H9 (cell line): ENCODE measurements at regions not wholly inside any gene's neighbourhood (a gene's known extent, or its start where the extent isn't known, plus 50 kb on each side); places are given as distances from the start of the nearest gene placed in this dataset.

Experiments used
- DNase-seq: peaks from one replicate; pipeline ENCODE4 v3.0.0-alpha.2; 2017
- H2AFZ ChIP-seq: one replicate; pipeline ENCODE4 v1.6.1; 2013; ENCODE audit warnings: mild to moderate bottlenecking, low read length, control low read depth, moderate library complexity
- H2AK5ac ChIP-seq: 2 replicates; pipeline ENCODE4 v1.6.1; 2013; ENCODE audit warnings: low read length, control low read depth, mixed read lengths; ENCODE audit not compliant: insufficient read length
- H2BK120ac ChIP-seq: one replicate; pipeline ENCODE4 v1.6.1; 2013; ENCODE audit warnings: low read depth, mild to moderate bottlenecking, low read length, control low read depth, inconsistent platforms; ENCODE audit not compliant: poor library complexity, severe bottlenecking
- H2BK12ac ChIP-seq: 2 replicates; pipeline ENCODE4 v1.6.1; 2013; ENCODE audit warnings: low read length, control low read depth, mixed read lengths, low read depth; ENCODE audit not compliant: insufficient read length
- H2BK15ac ChIP-seq: 2 replicates; pipeline ENCODE4 v1.6.1; 2013; ENCODE audit warnings: low read depth, low read length, control low read depth
- H2BK20ac ChIP-seq: one replicate; pipeline ENCODE4 v1.6.1; 2013; ENCODE audit warnings: low read depth, mild to moderate bottlenecking, low read length, control low read depth, inconsistent platforms; ENCODE audit not compliant: poor library complexity, severe bottlenecking
- H2BK5ac ChIP-seq: 2 replicates; pipeline ENCODE4 v1.6.1; 2013; ENCODE audit warnings: low read length, control low read depth, mixed read lengths; ENCODE audit not compliant: insufficient read length
- H3K14ac ChIP-seq: 2 replicates; pipeline ENCODE4 v1.6.1; 2013; ENCODE audit warnings: low read length, control low read depth; ENCODE audit not compliant: insufficient read depth
- H3K18ac ChIP-seq: 2 replicates; pipeline ENCODE4 v1.6.1; 2013; ENCODE audit warnings: low read depth, mild to moderate bottlenecking, mixed read lengths, low read length, control low read depth; ENCODE audit not compliant: insufficient read length
- H3K23ac ChIP-seq: 2 replicates; pipeline ENCODE4 v1.6.1; 2013; ENCODE audit warnings: low read length, control low read depth, mixed read lengths, low read depth; ENCODE audit not compliant: insufficient read length
- H3K23me2 ChIP-seq: 2 replicates; pipeline ENCODE4 v1.6.1; 2013; ENCODE audit warnings: low read depth, mild to moderate bottlenecking, mixed read lengths, low read length, control low read depth; ENCODE audit not compliant: insufficient read length, poor library complexity, severe bottlenecking
- H3K27ac ChIP-seq: 2 replicates; pipeline ENCODE4 v1.5.1; 2013; ENCODE audit warnings: low read length, control low read depth, mixed read lengths, low read depth; ENCODE audit not compliant: insufficient read length
- H3K27me3 ChIP-seq: 2 replicates; pipeline ENCODE4 v1.6.1; 2013; ENCODE audit warnings: low read length, control low read depth, inconsistent platforms; ENCODE audit not compliant: insufficient read depth
- H3K4ac ChIP-seq: 2 replicates; pipeline ENCODE4 v1.6.1; 2013; ENCODE audit warnings: low read depth, mild to moderate bottlenecking, control low read depth, inconsistent platforms, low read length, moderate library complexity
- H3K4me1 ChIP-seq: 2 replicates; pipeline ENCODE4 v1.6.1; 2013; ENCODE audit warnings: low read length, control low read depth, inconsistent platforms; ENCODE audit not compliant: insufficient read depth
- H3K4me2 ChIP-seq: 2 replicates; pipeline ENCODE4 v1.6.1; 2013; ENCODE audit warnings: low read length, control low read depth, mixed read lengths; ENCODE audit not compliant: insufficient read length, insufficient read depth
- H3K56ac ChIP-seq: 2 replicates; pipeline ENCODE4 v1.6.1; 2013; ENCODE audit warnings: low read depth, mild to moderate bottlenecking, mixed read lengths, low read length, control low read depth; ENCODE audit not compliant: insufficient read length
- H3K79me1 ChIP-seq: 2 replicates; pipeline ENCODE4 v1.6.1; 2013; ENCODE audit warnings: low read depth, mild to moderate bottlenecking, moderate library complexity, low read length, control low read depth, inconsistent platforms; ENCODE audit not compliant: insufficient read depth, poor library complexity, severe bottlenecking
- H3K79me2 ChIP-seq: 2 replicates; pipeline ENCODE4 v1.6.1; 2013; ENCODE audit warnings: low read length, control low read depth, inconsistent platforms; ENCODE audit not compliant: insufficient read depth
- H3K9ac ChIP-seq: 2 replicates; pipeline ENCODE4 v1.6.1; 2013; ENCODE audit warnings: low read length, control low read depth, mixed read lengths; ENCODE audit not compliant: insufficient read length; ENCODE audit errors: extremely low read depth
- H3K9me3 ChIP-seq: one replicate; pipeline ENCODE4 v1.6.1; 2013; ENCODE audit warnings: low read depth, low read length, inconsistent platforms; ENCODE audit not compliant: control insufficient read depth
- H3T11ph ChIP-seq: one replicate; pipeline ENCODE4 v1.6.1; 2013; ENCODE audit warnings: mild to moderate bottlenecking, low read length, control low read depth, inconsistent platforms
- H4K20me1 ChIP-seq: one replicate; pipeline ENCODE4 v1.6.1; 2013; ENCODE audit not compliant: control insufficient read depth, insufficient read length, insufficient read depth
- H4K5ac ChIP-seq: 2 replicates; pipeline ENCODE4 v1.6.1; 2013; ENCODE audit warnings: low read depth, mild to moderate bottlenecking, mixed read lengths, low read length, control low read depth; ENCODE audit not compliant: insufficient read length
- H4K8ac ChIP-seq: replicated peaks from 2 replicates; pipeline ENCODE4 v1.6.1; 2013; ENCODE audit warnings: low read length, control low read depth, mixed read lengths, low read depth; ENCODE audit not compliant: insufficient read length
- H4K91ac ChIP-seq: 2 replicates; pipeline ENCODE4 v1.6.1; 2013; ENCODE audit warnings: low read depth, mild to moderate bottlenecking, moderate library complexity, mixed read lengths, low read length, control low read depth; ENCODE audit not compliant: insufficient read length
- H3K27ac Mint-ChIP-seq, 3 experiments: 2 replicates in 2 of 3; 3 replicates in 1 of 3; pipeline ENCODE4 v1.8.0; 2020 to 2021; ENCODE audit warnings: mixed read lengths in 3 of 3, mild to moderate bottlenecking in 1 of 3, moderate library complexity in 1 of 3
- H3K27me3 Mint-ChIP-seq: 2 replicates; pipeline ENCODE4 v1.8.0; 2021; ENCODE audit warnings: low read depth, mild to moderate bottlenecking, moderate library complexity, mixed read lengths
- H3K36me3 Mint-ChIP-seq, 3 experiments: 2 replicates in 2 of 3; 3 replicates in 1 of 3; pipeline ENCODE4 v1.8.0; 2020 to 2021; ENCODE audit warnings: low read depth in 3 of 3, mixed read lengths in 3 of 3; ENCODE audit not compliant: insufficient read depth in 1 of 3
- H3K4me1 Mint-ChIP-seq, 2 experiments: 2 replicates each; pipeline ENCODE4 v1.8.0; 2020; ENCODE audit warnings: mixed read lengths in 2 of 2
- H3K4me3 Mint-ChIP-seq, 2 experiments: 2 replicates in 1 of 2; 3 replicates in 1 of 2; pipeline ENCODE4 v1.8.0; 2020 to 2021; ENCODE audit warnings: mild to moderate bottlenecking in 2 of 2, mixed read lengths in 2 of 2, moderate library complexity in 1 of 2
- H3K9me3 Mint-ChIP-seq, 2 experiments: 2 replicates in 1 of 2; 3 replicates in 1 of 2; pipeline ENCODE4 v1.8.0; 2020; ENCODE audit warnings: mild to moderate bottlenecking in 2 of 2, mixed read lengths in 2 of 2, moderate library complexity in 1 of 2
- WGBS: extraction: QIAGEN DNeasy Blood & Tissue Kit; methylation state at CpG from one replicate; pipeline ENCODE4 v1.1.7; 2013; ENCODE audit warnings: missing lambda C conversion rate, low lambda C conversion rate, mixed read lengths; ENCODE audit not compliant: insufficient read length; ENCODE audit errors: extremely low coverage; 5-methylcytosine and 5-hydroxymethylcytosine counted together
- TF ChIP-seq, protein P1 (sequence below): fragments of 200-600 bp; sonication (generic); conservative IDR thresholded peaks from 3 replicates; pipeline ENCODE4 v1.8.0; 2021; ENCODE audit warnings: antibody characterized with exemption, mild to moderate bottlenecking

DNA sequence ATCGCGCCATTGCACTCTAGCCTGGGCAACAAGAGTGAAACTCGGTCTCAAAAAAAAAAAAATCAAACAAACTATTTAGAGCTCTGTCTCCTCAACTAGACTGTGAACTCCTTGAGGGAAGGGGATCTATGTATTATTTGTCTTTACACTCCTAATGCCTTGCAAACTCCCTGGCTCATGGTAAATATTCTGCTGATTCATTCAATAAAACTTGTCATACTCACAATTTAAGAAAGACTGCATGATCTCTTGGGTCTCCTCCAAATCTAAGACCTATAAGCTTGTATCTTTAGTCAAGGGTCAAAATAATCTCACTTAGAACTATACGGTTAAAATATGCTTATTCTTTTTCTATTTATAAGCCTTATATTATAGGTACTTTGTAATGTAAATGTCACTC lies 90.3 kb upstream of the NR5A2 start:
- no peaks in the 10 kb centered on the region for H3K9me3 Mint-ChIP-seq
- no peaks in the 10 kb centered on the region for H3K36me3 Mint-ChIP-seq

More for the DNA sequence above, 90.3 kb upstream of the NR5A2 start:
- no peak overlapping the region for H4K5ac ChIP-seq
- H2BK12ac ChIP-seq, result no peak overlapping the region
- no peak overlapping the region for H3K18ac ChIP-seq
- H2BK5ac ChIP-seq, result no peak overlapping the region
- no peak overlapping the region for H3K23ac ChIP-seq
- Mint-ChIP-seq H3K4me1 (peaks cover 4 to 5% of the 10 kb centered on the region in 2 experiments), H3K27me3 (no peaks in the 10 kb centered on the region; the same call in 1 of the 2 replicates), H3K27ac (no peak overlapping the region), H3K4me3 (no peak overlapping the region)
- no peak overlapping the region for H3K4ac ChIP-seq
- TF ChIP-seq, protein P1, sequence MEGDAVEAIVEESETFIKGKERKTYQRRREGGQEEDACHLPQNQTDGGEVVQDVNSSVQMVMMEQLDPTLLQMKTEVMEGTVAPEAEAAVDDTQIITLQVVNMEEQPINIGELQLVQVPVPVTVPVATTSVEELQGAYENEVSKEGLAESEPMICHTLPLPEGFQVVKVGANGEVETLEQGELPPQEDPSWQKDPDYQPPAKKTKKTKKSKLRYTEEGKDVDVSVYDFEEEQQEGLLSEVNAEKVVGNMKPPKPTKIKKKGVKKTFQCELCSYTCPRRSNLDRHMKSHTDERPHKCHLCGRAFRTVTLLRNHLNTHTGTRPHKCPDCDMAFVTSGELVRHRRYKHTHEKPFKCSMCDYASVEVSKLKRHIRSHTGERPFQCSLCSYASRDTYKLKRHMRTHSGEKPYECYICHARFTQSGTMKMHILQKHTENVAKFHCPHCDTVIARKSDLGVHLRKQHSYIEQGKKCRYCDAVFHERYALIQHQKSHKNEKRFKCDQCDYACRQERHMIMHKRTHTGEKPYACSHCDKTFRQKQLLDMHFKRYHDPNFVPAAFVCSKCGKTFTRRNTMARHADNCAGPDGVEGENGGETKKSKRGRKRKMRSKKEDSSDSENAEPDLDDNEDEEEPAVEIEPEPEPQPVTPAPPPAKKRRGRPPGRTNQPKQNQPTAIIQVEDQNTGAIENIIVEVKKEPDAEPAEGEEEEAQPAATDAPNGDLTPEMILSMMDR, result no peak
- H3K23me2 ChIP-seq, result no peaks in the 10 kb centered on the region
- no peak overlapping the region for H3K14ac ChIP-seq
- H3K4me2 ChIP-seq, result no peak overlapping the region
- no peak overlapping the region for H2BK20ac ChIP-seq
- H3K27ac ChIP-seq, result no peak overlapping the region
- no peak overlapping the region for H2BK15ac ChIP-seq
- H4K8ac ChIP-seq, result no peak overlapping the region
- no peak overlapping the region for H3K9ac ChIP-seq
- no peak overlapping the region for H2BK120ac ChIP-seq
- no peaks in the 10 kb centered on the region for H4K20me1 ChIP-seq
- H2AK5ac ChIP-seq, result no peak overlapping the region
- H3K79me1 ChIP-seq, result no peaks in the 10 kb centered on the region
- no peak overlapping the region for H2AFZ ChIP-seq
- H3K56ac ChIP-seq, result no peak overlapping the region
- H4K91ac ChIP-seq, result no peak overlapping the region
- H3K27me3 ChIP-seq, result no peaks in the 10 kb centered on the region
- H3K4me1 ChIP-seq, result no peaks in the 10 kb centered on the region
- no peak for DNase-seq
- H3T11ph ChIP-seq, result no peak overlapping the region
- H3K9me3 ChIP-seq, result no peaks in the 10 kb centered on the region
- H3K79me2 ChIP-seq, result no peaks in the 10 kb centered on the region
- WGBS, result no CpG with 5 or more reads among the region's 4 CpGs
